ENCODE measurements at regions not wholly inside any gene's neighbourhood (a gene's known extent, or its start where the extent isn't known, plus 50 kb on each side); places are given as distances from the start of the nearest gene placed in this dataset.

- TF ChIP-seq EP300 (IDR thresholded peaks at IDR 0.05) (no peak), CTCF (IDR thresholded peaks at IDR 0.05) (no peak), POLR2A (IDR thresholded peaks at IDR 0.05) (no peak)
Measured at GRCh38 chr16:79811541-79811940, 211.0 kb upstream of the MAF start.
